Vagina (tissue), 2 donors: ENCODE measurements at regions not wholly inside any gene's neighbourhood (a gene's known extent, or its start where the extent isn't known, plus 50 kb on each side); places are given as distances from the start of the nearest gene placed in this dataset.

Experiments
- DNase-seq, 2 donors: peaks; one replicate each; pipeline ENCODE4 v3.0.0-alpha.2; 2017; ENCODE audit errors: extremely low spot score in 2 of 2
- H3K27ac ChIP-seq: fragments of 200-600 bp; sonication (generic); one replicate; pipeline ENCODE4 v1.5.1; 2019
- H3K27me3 ChIP-seq: fragments of 200-600 bp; sonication (generic); one replicate; pipeline ENCODE4 v1.5.1; 2019
- H3K36me3 ChIP-seq, 2 donors: fragments of 200-600 bp; sonication (generic); one replicate each; pipeline ENCODE4 v1.5.1; 2017 to 2019
- H3K4me1 ChIP-seq: fragments of 200-600 bp; sonication (generic); one replicate; pipeline ENCODE4 v1.5.1; 2019
- H3K4me3 ChIP-seq, 2 donors: fragments of 200-600 bp; sonication (generic); 1 replicate in 1 of 2; 2 replicates in 1 of 2; pipeline ENCODE4 v1.5.1; 2016 to 2019
- H3K9me3 ChIP-seq: fragments of 200-600 bp; sonication (generic); one replicate; pipeline ENCODE4 v1.5.1; 2019
- POLR2A ChIP-seq, 2 donors: fragments of 450-650 bp; IDR thresholded peaks; one replicate each; pipeline ENCODE4 v1.6.1; 2017; ENCODE audit warnings: antibody characterized with exemption in 2 of 2, mild to moderate bottlenecking in 2 of 2, moderate library complexity in 2 of 2
- POLR2AphosphoS5 ChIP-seq, 2 donors: sonication (generic); formaldehyde crosslinking; IDR thresholded peaks; one replicate each; pipeline ENCODE4 v1.9.0; 2017; ENCODE audit warnings: antibody characterized with exemption in 2 of 2, mild to moderate bottlenecking in 2 of 2, low read depth in 1 of 2; ENCODE audit not compliant: insufficient read depth in 1 of 2
- intact Hi-C: fragments of 100-400 bp; cut with DNase I; formaldehyde crosslinking; loops from one replicate; pipeline ENCODE4 v1.15.1; 2023
- TF ChIP-seq, protein P1 (sequence below), 3 experiments: fragments of 450-650 bp in 2 of 3; fragments of 200-600 bp in 1 of 3; sonication (generic) in 1 of 3; IDR thresholded peaks; one replicate each; pipeline ENCODE4 v1.5.1; 2017 to 2019; ENCODE audit warnings: antibody characterized with exemption in 3 of 3, mild to moderate bottlenecking in 2 of 3, moderate library complexity in 2 of 3

DNA sequence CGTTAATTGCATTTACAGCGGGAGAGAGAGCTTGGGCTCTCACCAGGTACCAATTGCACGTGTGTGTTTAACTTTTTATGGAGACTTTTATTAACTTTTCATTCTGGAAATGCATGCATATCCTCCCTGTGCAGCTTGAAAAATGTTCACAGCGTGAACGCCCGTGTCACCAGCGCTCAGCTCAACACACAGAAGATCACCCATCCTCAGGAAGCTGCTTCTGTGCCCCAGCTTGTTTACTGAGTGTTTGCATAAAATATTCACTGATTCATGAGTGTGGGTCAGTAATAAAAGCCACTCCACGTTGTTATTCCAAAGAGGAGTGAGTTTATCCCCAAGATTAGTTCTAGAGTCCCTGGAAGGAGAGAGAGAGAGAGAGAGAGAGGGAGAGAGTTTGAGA, 75.5 kb upstream of the FZD10 start:
- Histone ChIP-seq H3K36me3 (no peaks in the 10 kb centered on the region), H3K4me3 (no peak overlapping the region), H3K4me1 (peaks cover 17% of the 10 kb centered on the region), H3K9me3 (no peaks in the 10 kb centered on the region), H3K27me3 (no peaks in the 10 kb centered on the region), H3K27ac (no peak overlapping the region)
- TF ChIP-seq POLR2A (IDR thresholded peaks at IDR 0.05) (no peak), POLR2AphosphoS5 (IDR thresholded peaks at IDR 0.05; ENCODE audit: insufficient read depth in 1 of 2, low read depth in 1 of 2) (no peak)
- TF ChIP-seq, protein P1, sequence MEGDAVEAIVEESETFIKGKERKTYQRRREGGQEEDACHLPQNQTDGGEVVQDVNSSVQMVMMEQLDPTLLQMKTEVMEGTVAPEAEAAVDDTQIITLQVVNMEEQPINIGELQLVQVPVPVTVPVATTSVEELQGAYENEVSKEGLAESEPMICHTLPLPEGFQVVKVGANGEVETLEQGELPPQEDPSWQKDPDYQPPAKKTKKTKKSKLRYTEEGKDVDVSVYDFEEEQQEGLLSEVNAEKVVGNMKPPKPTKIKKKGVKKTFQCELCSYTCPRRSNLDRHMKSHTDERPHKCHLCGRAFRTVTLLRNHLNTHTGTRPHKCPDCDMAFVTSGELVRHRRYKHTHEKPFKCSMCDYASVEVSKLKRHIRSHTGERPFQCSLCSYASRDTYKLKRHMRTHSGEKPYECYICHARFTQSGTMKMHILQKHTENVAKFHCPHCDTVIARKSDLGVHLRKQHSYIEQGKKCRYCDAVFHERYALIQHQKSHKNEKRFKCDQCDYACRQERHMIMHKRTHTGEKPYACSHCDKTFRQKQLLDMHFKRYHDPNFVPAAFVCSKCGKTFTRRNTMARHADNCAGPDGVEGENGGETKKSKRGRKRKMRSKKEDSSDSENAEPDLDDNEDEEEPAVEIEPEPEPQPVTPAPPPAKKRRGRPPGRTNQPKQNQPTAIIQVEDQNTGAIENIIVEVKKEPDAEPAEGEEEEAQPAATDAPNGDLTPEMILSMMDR (IDR thresholded peaks at IDR 0.05), result no peak
- DNase-seq, result no peak
- intact Hi-C loops, result no loop called here

DNA sequence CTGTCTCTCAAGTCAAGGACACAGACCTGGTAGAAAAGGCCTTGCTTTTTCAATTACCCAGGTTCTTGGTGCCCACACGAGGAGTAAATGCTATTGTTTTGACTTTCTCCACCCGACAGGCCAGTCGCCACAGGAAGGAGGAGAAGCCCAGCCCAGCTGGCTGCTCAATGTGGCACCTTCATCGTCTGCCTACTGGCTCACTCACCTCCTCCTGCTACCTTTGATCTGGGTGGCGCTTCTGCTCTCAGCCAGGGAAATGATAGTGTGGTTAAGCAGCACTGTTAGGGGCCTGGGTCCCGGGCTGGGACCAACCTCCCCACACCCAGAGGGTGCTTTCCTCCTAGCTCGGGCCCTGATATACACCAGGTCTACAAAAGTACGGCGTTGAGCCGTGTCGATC, 75.0 kb upstream of the FZD10 start:
- Histone ChIP-seq H3K4me3 (no peak overlapping the region), H3K36me3 (no peaks in the 10 kb centered on the region), H3K4me1 (peaks cover 17% of the 10 kb centered on the region), H3K9me3 (no peaks in the 10 kb centered on the region), H3K27me3 (no peaks in the 10 kb centered on the region), H3K27ac (no peak overlapping the region)
- intact Hi-C loops, result no loop called here
- TF ChIP-seq POLR2AphosphoS5 (IDR thresholded peaks at IDR 0.05; ENCODE audit: insufficient read depth in 1 of 2, low read depth in 1 of 2) (no peak), POLR2A (IDR thresholded peaks at IDR 0.05) (no peak)
- TF ChIP-seq, protein P1 (IDR thresholded peaks at IDR 0.05), result no peak
- no peak for DNase-seq

DNA sequence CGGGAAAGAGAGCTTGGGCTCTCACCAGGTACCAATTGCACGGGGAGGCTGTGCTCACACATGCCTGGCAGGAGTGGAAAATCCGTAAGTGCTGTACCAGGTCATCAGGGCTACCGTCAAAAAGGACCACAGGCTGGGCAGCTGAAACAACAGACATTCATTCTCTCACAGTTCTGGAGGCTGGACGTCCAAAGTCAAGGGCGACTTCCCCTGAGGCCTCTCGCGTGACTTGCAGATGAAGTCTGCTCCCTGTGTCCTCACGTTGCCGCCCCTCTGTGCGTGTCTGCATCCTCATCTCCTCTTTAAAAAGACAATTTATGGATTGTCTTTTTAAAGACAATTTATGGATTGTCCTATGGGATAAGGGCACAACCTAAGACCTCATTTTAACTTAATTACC, 73.8 kb upstream of the FZD10 start:
- Histone ChIP-seq H3K27me3 (no peaks in the 10 kb centered on the region), H3K9me3 (no peaks in the 10 kb centered on the region), H3K4me3 (no peak overlapping the region), H3K36me3 (no peaks in the 10 kb centered on the region), H3K4me1 (peaks cover 17% of the 10 kb centered on the region), H3K27ac (no peak overlapping the region)
- no peak for DNase-seq
- TF ChIP-seq, protein P1 (IDR thresholded peaks at IDR 0.05), result no peak
- intact Hi-C loops, result no loop called here

DNA sequence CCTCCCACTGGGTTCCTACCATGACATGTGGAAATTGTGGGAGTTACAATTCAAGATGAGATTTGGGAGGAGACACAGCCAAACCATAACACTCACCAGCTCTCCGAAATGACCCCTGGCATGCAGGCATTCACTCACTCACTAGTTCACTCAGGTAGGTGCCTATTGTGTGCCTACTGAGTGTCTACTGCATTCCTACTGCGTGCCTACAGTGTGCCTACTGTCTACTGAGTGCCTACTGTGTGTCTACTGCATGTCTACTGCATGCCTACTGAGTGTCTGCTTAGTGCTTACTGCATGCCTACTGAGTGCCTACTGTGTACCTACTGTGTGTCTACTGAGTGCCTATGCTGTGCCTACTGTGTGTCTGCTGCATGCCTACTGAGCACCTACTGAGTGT, 71.7 kb upstream of the FZD10 start:
- Histone ChIP-seq H3K27ac (no peak overlapping the region), H3K9me3 (no peaks in the 10 kb centered on the region), H3K4me3 (no peak overlapping the region), H3K36me3 (no peaks in the 10 kb centered on the region), H3K4me1 (peaks cover 15% of the 10 kb centered on the region), H3K27me3 (no peaks in the 10 kb centered on the region)
- no peak for DNase-seq
- intact Hi-C loops, result no loop called here
- TF ChIP-seq POLR2AphosphoS5 (IDR thresholded peaks at IDR 0.05; ENCODE audit: insufficient read depth in 1 of 2, low read depth in 1 of 2) (no peak), POLR2A (IDR thresholded peaks at IDR 0.05) (no peak)
- TF ChIP-seq, protein P1 (IDR thresholded peaks at IDR 0.05), result no peak

DNA sequence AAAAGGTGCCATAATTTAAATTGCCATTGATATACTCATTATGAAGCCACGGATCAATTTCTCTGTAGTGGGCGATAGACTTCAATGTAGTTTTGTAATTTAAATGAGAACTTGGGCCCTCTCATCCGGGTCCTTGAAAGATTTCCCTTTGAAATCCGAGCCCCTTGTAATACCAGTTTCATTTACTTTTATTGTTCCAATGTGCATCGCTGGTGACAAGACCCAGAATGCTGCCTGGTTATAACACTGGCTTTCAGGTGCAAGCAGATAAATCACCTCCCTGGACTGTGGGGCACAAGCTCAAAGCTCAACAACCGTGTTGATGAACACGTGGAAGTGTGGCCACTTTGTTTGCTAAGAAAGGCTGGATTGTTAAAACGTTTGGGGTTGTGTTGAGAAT, 68.9 kb upstream of the FZD10 start:
- no peaks in the 10 kb centered on the region for H3K36me3 ChIP-seq
- no peaks in the 10 kb centered on the region for H3K4me1 ChIP-seq
- intact Hi-C loops, result no loop called here
- no peak overlapping the region for H3K27ac ChIP-seq
- H3K4me3 ChIP-seq, result no peak overlapping the region
- DNase-seq, result no peak
- no peaks in the 10 kb centered on the region for H3K9me3 ChIP-seq
- no peaks in the 10 kb centered on the region for H3K27me3 ChIP-seq
- TF ChIP-seq POLR2A (IDR thresholded peaks at IDR 0.05), result no peak
- TF ChIP-seq, protein P1 (IDR thresholded peaks at IDR 0.05), result no peak
- TF ChIP-seq POLR2AphosphoS5 (IDR thresholded peaks at IDR 0.05; ENCODE audit: insufficient read depth in 1 of 2, low read depth in 1 of 2), result no peak
